SU-DHL-6 (cell line): ENCODE measurements at regions not wholly inside any gene's neighbourhood (a gene's known extent, or its start where the extent isn't known, plus 50 kb on each side); places are given as distances from the start of the nearest gene placed in this dataset.

Source experiments
- H2AFZ ChIP-seq: fragments of 200-600 bp; sonication (generic); 2 replicates; pipeline ENCODE4 v1.6.1; 2014; ENCODE audit warnings: low read depth, mild to moderate bottlenecking, moderate library complexity, mixed read lengths, antibody characterized with exemption, low read length; ENCODE audit not compliant: severe bottlenecking
- H3F3A ChIP-seq: fragments of 200-600 bp; shearing (Covaris generic); 2 replicates; pipeline ENCODE4 v1.6.0; 2016; ENCODE audit warnings: antibody characterized with exemption, mild to moderate bottlenecking; ENCODE audit not compliant: insufficient read depth
- H3K27ac ChIP-seq: fragments of 200-600 bp; sonication (generic); 2 replicates; pipeline ENCODE4 v1.5.1; 2016; ENCODE audit warnings: low read depth, mild to moderate bottlenecking, low read length, moderate library complexity, mixed read lengths
- H3K27me3 ChIP-seq: fragments of 200-600 bp; sonication (generic), shearing (Covaris generic); 2 replicates; pipeline ENCODE4 v1.6.0; 2014; ENCODE audit warnings: mild to moderate bottlenecking, low read length
- H3K36me3 ChIP-seq: fragments of 200-600 bp; sonication (generic); 2 replicates; pipeline ENCODE4 v1.6.1; 2014; ENCODE audit warnings: mild to moderate bottlenecking, low read length, mixed read lengths
- H3K4me2 ChIP-seq: fragments of 300-600, 200-600 bp; shearing (Covaris generic), sonication (generic); 2 replicates; pipeline ENCODE4 v1.6.0; 2014; ENCODE audit warnings: low read length, low read depth, mild to moderate bottlenecking; ENCODE audit not compliant: poor library complexity, severe bottlenecking
- H3K4me3 ChIP-seq: fragments of 200-600 bp; sonication (generic); 2 replicates; pipeline ENCODE4 v1.5.1; 2014; ENCODE audit warnings: antibody characterized with exemption, low read length, mild to moderate bottlenecking, mixed read lengths; ENCODE audit not compliant: insufficient read depth, poor library complexity, severe bottlenecking
- H3K79me2 ChIP-seq: fragments of 200-600 bp; sonication (generic); 2 replicates; pipeline ENCODE4 v1.6.1; 2014; ENCODE audit warnings: mild to moderate bottlenecking, low read length, moderate library complexity; ENCODE audit not compliant: insufficient read depth
- H3K9ac ChIP-seq: fragments of 200-600 bp; sonication (generic); 2 replicates; pipeline ENCODE4 v1.7.0; 2014; ENCODE audit warnings: mild to moderate bottlenecking, low read length
- H3K9me2 ChIP-seq: fragments of 200-600 bp; sonication (generic); replicated peaks from 2 replicates; pipeline ENCODE4 v1.6.1; 2014; ENCODE audit warnings: low read length; ENCODE audit not compliant: insufficient read depth
- H3K9me3 ChIP-seq: fragments of 200-600 bp; sonication (generic); 2 replicates; pipeline ENCODE4 v1.6.1; 2014; ENCODE audit warnings: low read length, mixed read lengths; ENCODE audit not compliant: insufficient read depth
- H4K20me1 ChIP-seq: fragments of 200-600 bp; sonication (generic); 2 replicates; pipeline ENCODE4 v1.6.1; 2014; ENCODE audit warnings: low read depth, mild to moderate bottlenecking, antibody characterized with exemption, low read length, moderate library complexity, mixed read lengths
- CTCF ChIP-seq: fragments of 200-600 bp; sonication (generic); IDR thresholded peaks from one replicate; pipeline ENCODE4 v1.5.1; 2017; ENCODE audit warnings: antibody characterized with exemption, mild to moderate bottlenecking, low read length, moderate library complexity; ENCODE audit not compliant: insufficient read depth, poor library complexity, severe bottlenecking
- EZH2phosphoT487 ChIP-seq: fragments of 200-600 bp; sonication (generic), shearing (Covaris generic); conservative IDR thresholded peaks from 2 replicates; pipeline ENCODE4 v1.6.1; 2018; ENCODE audit warnings: mild to moderate bottlenecking, antibody characterized with exemption, low read length, moderate library complexity, mixed read lengths

- Histone ChIP-seq H3K9ac (no peak overlapping the region), H3K9me3 (no peaks in the 10 kb centered on the region), H2AFZ (no peak overlapping the region), H3K27me3 (no peaks in the 10 kb centered on the region), H4K20me1 (no peaks in the 10 kb centered on the region), H3K27ac (no peak overlapping the region), H3K9me2 (no peaks in the 10 kb centered on the region), H3K4me2 (no peak overlapping the region), H3F3A (no peaks in the 10 kb centered on the region), H3K4me3 (no peak overlapping the region), H3K36me3 (no peaks in the 10 kb centered on the region), H3K79me2 (no peaks in the 10 kb centered on the region)
- TF ChIP-seq CTCF, result no peak
- no peak for TF ChIP-seq EZH2phosphoT487
Measured at GRCh38 chr3:74470313-74470712, 144.1 kb downstream of the CNTN3 start.

GRCh38 chr3:74469713-74470112 lies 144.7 kb downstream of the CNTN3 start:
- Histone ChIP-seq H2AFZ (no peak overlapping the region), H3K36me3 (no peaks in the 10 kb centered on the region), H3K27ac (no peak overlapping the region), H3K9ac (no peak overlapping the region), H3K4me2 (no peak overlapping the region), H3K4me3 (no peak overlapping the region), H3F3A (no peaks in the 10 kb centered on the region), H3K27me3 (no peaks in the 10 kb centered on the region), H3K79me2 (no peaks in the 10 kb centered on the region), H3K9me2 (no peaks in the 10 kb centered on the region), H3K9me3 (no peaks in the 10 kb centered on the region), H4K20me1 (no peaks in the 10 kb centered on the region)
- TF ChIP-seq CTCF, result no peak
- TF ChIP-seq EZH2phosphoT487, result no peak

- Histone ChIP-seq H4K20me1 (no peaks in the 10 kb centered on the region), H3K9me3 (no peaks in the 10 kb centered on the region), H3K4me2 (no peak overlapping the region), H3K9ac (no peak overlapping the region), H3K4me3 (no peak overlapping the region), H3K27ac (no peak overlapping the region), H3K36me3 (no peaks in the 10 kb centered on the region), H3K27me3 (no peaks in the 10 kb centered on the region), H3K79me2 (no peaks in the 10 kb centered on the region), H3F3A (no peaks in the 10 kb centered on the region), H3K9me2 (no peaks in the 10 kb centered on the region), H2AFZ (no peak overlapping the region)
- TF ChIP-seq CTCF, result no peak
- TF ChIP-seq EZH2phosphoT487, result no peak
Measured at GRCh38 chr3:74469151-74469550, 145.3 kb downstream of the CNTN3 start.
